BE2C (cell line): ENCODE measurements at regions not wholly inside any gene's neighbourhood (a gene's known extent, or its start where the extent isn't known, plus 50 kb on each side); places are given as distances from the start of the nearest gene placed in this dataset.

Experiments
- DNase-seq: peaks from one replicate; pipeline ENCODE4 v3.0.0-alpha.2; 2020
- H3K27me3 ChIP-seq: fragments of 250-450 bp; sonication (Bioruptor Pico); 2 replicates; pipeline ENCODE4 v1.5.1; 2020; ENCODE audit warnings: mild to moderate bottlenecking
- H3K36me3 ChIP-seq: fragments of 250-450 bp; sonication (Bioruptor Pico); 2 replicates; pipeline ENCODE4 v1.5.1; 2020; ENCODE audit warnings: mild to moderate bottlenecking
- H3K4me1 ChIP-seq: fragments of 250-450 bp; sonication (Bioruptor Pico); 2 replicates; pipeline ENCODE4 v1.5.1; 2020
- H3K4me3 ChIP-seq: 2 replicates; pipeline ENCODE4 v1.5.1; 2011; ENCODE audit warnings: low read depth, low read length
- H3K9me3 ChIP-seq: fragments of 250-450 bp; sonication (Bioruptor Pico); 2 replicates; pipeline ENCODE4 v1.5.1; 2020
- CTCF ChIP-seq: IDR thresholded peaks from 2 replicates; pipeline ENCODE4 v1.5.1; 2012; ENCODE audit warnings: mild to moderate bottlenecking, low read depth, low read length

DNA sequence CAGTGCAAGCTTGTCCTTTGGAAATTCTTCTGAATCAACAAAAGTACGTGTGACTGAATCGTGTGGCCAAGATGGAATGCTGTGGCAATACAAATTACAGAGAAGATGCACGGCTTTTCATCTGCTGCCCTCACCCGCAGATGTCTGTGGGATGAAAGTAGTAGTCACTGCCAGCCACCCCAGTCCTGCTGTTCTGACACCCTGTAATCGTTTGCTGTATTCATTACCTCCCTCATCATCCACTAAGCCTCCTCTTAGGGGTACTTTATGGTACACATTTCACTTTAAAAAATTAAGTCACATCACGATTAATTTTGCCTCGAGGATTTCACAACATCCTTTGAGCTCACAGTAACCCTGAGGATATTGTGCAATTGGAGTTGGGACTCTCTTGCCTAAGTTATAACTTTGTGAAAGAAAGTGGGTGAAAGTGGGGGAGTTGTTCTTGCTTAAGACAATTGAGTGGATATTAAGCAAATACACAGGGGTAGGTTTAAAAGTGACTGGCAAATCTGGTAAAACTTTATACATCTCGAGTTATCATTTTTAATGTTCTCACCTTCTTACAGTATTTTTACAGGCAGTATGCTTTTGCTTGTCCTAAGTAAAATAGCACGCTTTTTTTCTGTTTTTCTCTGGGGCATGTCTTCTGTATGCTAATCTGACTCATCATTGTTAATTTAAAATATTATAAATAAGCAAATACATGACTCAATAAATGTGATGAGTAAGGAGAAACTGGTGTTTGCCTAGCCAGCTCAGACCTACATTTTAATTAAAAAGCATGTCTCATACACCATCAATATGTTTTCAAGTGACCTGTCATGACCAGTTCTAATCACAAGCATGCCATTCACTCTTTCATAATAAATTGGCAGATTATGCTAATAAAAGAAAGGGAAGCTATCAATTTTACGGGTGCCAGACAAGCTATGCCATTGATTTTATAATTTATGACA, 680.9 kb downstream of the IRS1 start:
- no peaks in the 10 kb centered on the region for H3K36me3 ChIP-seq
- H3K9me3 ChIP-seq = no peaks in the 10 kb centered on the region
- H3K4me1 ChIP-seq = no peaks in the 10 kb centered on the region
- no peak for DNase-seq
- no peaks in the 10 kb centered on the region for H3K27me3 ChIP-seq
- no peak overlapping the region for H3K4me3 ChIP-seq
- no peak for TF ChIP-seq CTCF

DNA sequence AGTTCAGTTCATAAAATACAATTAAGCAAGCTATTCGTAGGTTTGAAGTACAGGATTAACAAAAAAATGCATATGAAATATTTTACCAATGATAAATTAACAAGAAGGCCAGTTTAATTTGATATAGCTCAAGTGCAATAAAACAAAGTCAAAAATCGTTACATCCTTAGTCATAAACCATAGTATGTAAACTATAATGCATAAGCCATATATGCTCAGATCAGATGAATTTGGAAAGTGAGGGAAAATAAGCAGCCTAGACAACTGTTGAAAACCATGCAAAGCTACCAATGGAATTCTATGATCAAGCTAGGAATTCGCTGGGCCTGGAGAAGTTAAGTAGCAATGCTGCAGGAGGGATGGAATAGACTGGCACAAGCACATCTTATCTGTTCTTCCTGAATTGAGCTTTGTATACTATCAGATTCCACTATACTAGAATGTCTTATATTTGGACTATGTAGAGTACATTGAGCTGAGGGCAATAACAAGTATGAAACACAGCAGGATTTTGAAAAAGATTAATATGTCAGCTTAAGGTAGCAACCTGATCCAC, 682.0 kb downstream of the IRS1 start:
- no peak overlapping the region for H3K4me3 ChIP-seq
- H3K4me1 ChIP-seq = no peaks in the 10 kb centered on the region
- DNase-seq = no peak
- H3K9me3 ChIP-seq = no peaks in the 10 kb centered on the region
- H3K27me3 ChIP-seq = no peaks in the 10 kb centered on the region
- no peaks in the 10 kb centered on the region for H3K36me3 ChIP-seq
- TF ChIP-seq CTCF = no peak

DNA sequence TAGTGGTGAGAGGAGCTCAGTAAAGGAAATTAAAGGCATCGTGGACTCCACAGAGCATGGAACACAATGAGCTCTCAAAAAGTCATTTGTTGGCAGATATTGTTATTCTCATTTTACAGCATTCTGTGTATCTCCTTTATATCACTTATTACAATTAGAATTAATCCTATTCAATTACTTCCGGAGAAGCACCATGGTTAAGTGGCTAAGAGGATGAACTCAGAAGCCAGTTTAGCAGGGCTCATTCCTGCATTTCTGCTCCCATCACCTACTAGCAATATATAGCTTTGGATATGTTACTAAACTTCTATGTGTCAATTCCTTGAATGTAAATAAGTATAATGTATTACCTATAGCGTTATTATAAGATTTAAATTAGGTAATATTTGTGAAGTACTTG, 683.3 kb downstream of the IRS1 start:
- DNase-seq = no peak
- no peaks in the 10 kb centered on the region for H3K27me3 ChIP-seq
- H3K36me3 ChIP-seq = no peaks in the 10 kb centered on the region
- no peaks in the 10 kb centered on the region for H3K9me3 ChIP-seq
- H3K4me1 ChIP-seq = no peaks in the 10 kb centered on the region
- no peak overlapping the region for H3K4me3 ChIP-seq
- TF ChIP-seq CTCF = no peak

- no peak for DNase-seq
- Histone ChIP-seq H3K9me3 (no peaks in the 10 kb centered on the region), H3K27me3 (no peaks in the 10 kb centered on the region), H3K4me3 (no peak overlapping the region), H3K4me1 (no peaks in the 10 kb centered on the region), H3K36me3 (no peaks in the 10 kb centered on the region)
- TF ChIP-seq CTCF = no peak
Observed at GRCh38 chr2:226115832-226116200, 683.8 kb downstream of the IRS1 start.

- Histone ChIP-seq H3K4me1 (no peaks in the 10 kb centered on the region), H3K9me3 (no peaks in the 10 kb centered on the region), H3K27me3 (no peaks in the 10 kb centered on the region), H3K36me3 (no peaks in the 10 kb centered on the region), H3K4me3 (no peak overlapping the region)
- no peak for TF ChIP-seq CTCF
- no peak for DNase-seq
Observed at GRCh38 chr2:226115102-226115831, 684.4 kb downstream of the IRS1 start.
